ENCODE measurements at regions not wholly inside any gene's neighbourhood (a gene's known extent, or its start where the extent isn't known, plus 50 kb on each side); places are given as distances from the start of the nearest gene placed in this dataset.

GRCh38 chr18:78915446-78916008 lies 64.1 kb upstream of the SALL3 start:
- H3K27me3 ChIP-seq (replicated peaks; ENCODE audit: insufficient read depth, low read depth, low read length, poor library complexity): peaks cover 11% of the 10 kb centered on the region
- ChIA-PET CTCF (no interaction called here), POLR2A (ENCODE audit: low non-redundant PET) (no interaction called here)
- intact Hi-C loops (cut with micrococcal nuclease; ENCODE audit: unreplicated experiment): no loop called here
- no peak overlapping the region for H3K4me3 ChIP-seq (ENCODE audit: low read depth, low read length, poor library complexity, severe bottlenecking)
- H3K36me3 ChIP-seq (ENCODE audit: insufficient read depth, low read length, poor library complexity, severe bottlenecking): no peaks in the 10 kb centered on the region
- DNase-seq (ENCODE audit: low spot score): no peak
- TF ChIP-seq CTCF (conservative IDR thresholded peaks at IDR 0.05; ENCODE audit: low read depth, low read length): no peak
- no peak for TF ChIP-seq EZH2 (IDR thresholded peaks at IDR 0.05; ENCODE audit: borderline replicate concordance, low read depth, low read length, poor library complexity, severe bottlenecking)
- no TSS peak for BruUV-seq (replicated peaks)
- H3K4me1 ChIP-seq (ENCODE audit: insufficient read depth, low read length, poor library complexity, severe bottlenecking): no peaks in the 10 kb centered on the region
- no peaks in the 10 kb centered on the region for H3K9me3 ChIP-seq (ENCODE audit: low read depth, low read length, poor library complexity, severe bottlenecking)
- H3K27ac ChIP-seq (ENCODE audit: low read depth, low read length, poor library complexity, severe bottlenecking): no peak overlapping the region

- POLR2A ChIA-PET (ENCODE audit: low non-redundant PET): no interaction called here
- BruUV-seq (replicated peaks): no TSS peak
- Histone ChIP-seq H3K9me3 (ENCODE audit: low read depth, low read length, poor library complexity, severe bottlenecking) (no peaks in the 10 kb centered on the region), H3K4me3 (ENCODE audit: low read depth, low read length, poor library complexity, severe bottlenecking) (no peak overlapping the region), H3K4me1 (ENCODE audit: insufficient read depth, low read length, poor library complexity, severe bottlenecking) (no peaks in the 10 kb centered on the region), H3K36me3 (ENCODE audit: insufficient read depth, low read length, poor library complexity, severe bottlenecking) (no peaks in the 10 kb centered on the region), H3K27ac (ENCODE audit: low read depth, low read length, poor library complexity, severe bottlenecking) (no peak overlapping the region), H3K27me3 (replicated peaks; ENCODE audit: insufficient read depth, low read depth, low read length, poor library complexity) (peaks cover 11% of the 10 kb centered on the region)
- intact Hi-C loops (cut with micrococcal nuclease; ENCODE audit: unreplicated experiment): no loop called here
- CTCF ChIA-PET: no interaction called here
- no peak for TF ChIP-seq EZH2 (IDR thresholded peaks at IDR 0.05; ENCODE audit: borderline replicate concordance, low read depth, low read length, poor library complexity, severe bottlenecking)
- TF ChIP-seq CTCF (conservative IDR thresholded peaks at IDR 0.05; ENCODE audit: low read depth, low read length): no peak
- no peak for DNase-seq (ENCODE audit: low spot score)
These were observed 60.9 kb upstream of the SALL3 start for GRCh38 chr18:78918707-78919106.

GRCh38 chr18:78919956-78920355 lies 59.7 kb upstream of the SALL3 start:
- intact Hi-C loops (cut with micrococcal nuclease; ENCODE audit: unreplicated experiment): no loop called here
- POLR2A ChIA-PET (ENCODE audit: low non-redundant PET): no interaction called here
- H3K27ac ChIP-seq (ENCODE audit: low read depth, low read length, poor library complexity, severe bottlenecking): no peak overlapping the region
- H3K4me3 ChIP-seq (ENCODE audit: low read depth, low read length, poor library complexity, severe bottlenecking): no peak overlapping the region
- CTCF ChIA-PET: no interaction called here
- no peaks in the 10 kb centered on the region for H3K36me3 ChIP-seq (ENCODE audit: insufficient read depth, low read length, poor library complexity, severe bottlenecking)
- peaks cover 11% of the 10 kb centered on the region for H3K27me3 ChIP-seq (replicated peaks; ENCODE audit: insufficient read depth, low read depth, low read length, poor library complexity)
- H3K9me3 ChIP-seq (ENCODE audit: low read depth, low read length, poor library complexity, severe bottlenecking): no peaks in the 10 kb centered on the region
- no peak for DNase-seq (ENCODE audit: low spot score)
- no peaks in the 10 kb centered on the region for H3K4me1 ChIP-seq (ENCODE audit: insufficient read depth, low read length, poor library complexity, severe bottlenecking)
- TF ChIP-seq CTCF (conservative IDR thresholded peaks at IDR 0.05; ENCODE audit: low read depth, low read length): no peak
- no peak for TF ChIP-seq EZH2 (IDR thresholded peaks at IDR 0.05; ENCODE audit: borderline replicate concordance, low read depth, low read length, poor library complexity, severe bottlenecking)
- BruUV-seq (replicated peaks): no TSS peak
